Ecto neural progenitor cell (in vitro differentiated cells): ENCODE measurements at regions not wholly inside any gene's neighbourhood (a gene's known extent, or its start where the extent isn't known, plus 50 kb on each side); places are given as distances from the start of the nearest gene placed in this dataset.

Experiments used
- DNase-seq: peaks from one replicate; pipeline ENCODE4 v3.0.0-alpha.2; 2018; ENCODE audit warnings: low spot score

- DNase-seq, result no peak
Observed at GRCh38 chr3:177813322-177813721, 616.0 kb upstream of the TBL1XR1 start.

- no peak for DNase-seq
Observed at GRCh38 chr3:177816667-177817208, 619.5 kb upstream of the TBL1XR1 start.

- no peak for DNase-seq
Observed at GRCh38 chr3:177817751-177818150, 620.5 kb upstream of the TBL1XR1 start.

GRCh38 chr3:177818712-177819240 is 621.5 kb upstream of the TBL1XR1 start:
- DNase-seq, result no peak

- DNase-seq, result no peak
Observed at GRCh38 chr3:177820683-177821316, 623.5 kb upstream of the TBL1XR1 start.

- DNase-seq, result no peak
Observed at GRCh38 chr3:177822681-177823096, 625.4 kb upstream of the TBL1XR1 start.

GRCh38 chr3:177823701-177824189 is 626.5 kb upstream of the TBL1XR1 start:
- DNase-seq, result no peak

GRCh38 chr3:177824190-177824786 is 627.0 kb upstream of the TBL1XR1 start:
- DNase-seq, result no peak

GRCh38 chr3:177824841-177825240 is 627.6 kb upstream of the TBL1XR1 start:
- DNase-seq, result no peak

- DNase-seq, result no peak
Observed at GRCh38 chr3:177826253-177826652, 629.0 kb upstream of the TBL1XR1 start.

GRCh38 chr3:177827511-177828207 is 630.4 kb upstream of the TBL1XR1 start:
- DNase-seq, result no peak

GRCh38 chr3:177828208-177828565 is 630.9 kb upstream of the TBL1XR1 start:
- no peak for DNase-seq

GRCh38 chr3:177830411-177830849 is 633.1 kb upstream of the TBL1XR1 start:
- DNase-seq, result no peak

GRCh38 chr3:177831361-177831760 is 634.1 kb upstream of the TBL1XR1 start:
- no peak for DNase-seq

GRCh38 chr3:177832880-177833279 is 635.6 kb upstream of the TBL1XR1 start:
- DNase-seq, result no peak

- DNase-seq, result no peak
Observed at GRCh38 chr3:177833332-177833731, 636.0 kb upstream of the TBL1XR1 start.

GRCh38 chr3:177835008-177835407 is 637.7 kb upstream of the TBL1XR1 start:
- DNase-seq, result no peak

GRCh38 chr3:177835917-177836316 is 638.6 kb upstream of the TBL1XR1 start:
- DNase-seq, result no peak

- DNase-seq, result no peak
Observed at GRCh38 chr3:177836671-177837070, 639.4 kb upstream of the TBL1XR1 start.

- no peak for DNase-seq
Observed at GRCh38 chr3:177837951-177838655, 640.8 kb upstream of the TBL1XR1 start.

GRCh38 chr3:177838766-177839350 is 641.6 kb upstream of the TBL1XR1 start:
- DNase-seq, result no peak

- DNase-seq, result no peak
Observed at GRCh38 chr3:177842302-177842701, 645.0 kb upstream of the TBL1XR1 start.
